IPS-NIHi11 (cell line): ENCODE measurements at regions not wholly inside any gene's neighbourhood (a gene's known extent, or its start where the extent isn't known, plus 50 kb on each side); places are given as distances from the start of the nearest gene placed in this dataset.

ENCODE experiments used
- DNase-seq: peaks from one replicate; pipeline ENCODE4 v3.0.0; 2012; ENCODE audit warnings: mixed read lengths, low spot score

DNA sequence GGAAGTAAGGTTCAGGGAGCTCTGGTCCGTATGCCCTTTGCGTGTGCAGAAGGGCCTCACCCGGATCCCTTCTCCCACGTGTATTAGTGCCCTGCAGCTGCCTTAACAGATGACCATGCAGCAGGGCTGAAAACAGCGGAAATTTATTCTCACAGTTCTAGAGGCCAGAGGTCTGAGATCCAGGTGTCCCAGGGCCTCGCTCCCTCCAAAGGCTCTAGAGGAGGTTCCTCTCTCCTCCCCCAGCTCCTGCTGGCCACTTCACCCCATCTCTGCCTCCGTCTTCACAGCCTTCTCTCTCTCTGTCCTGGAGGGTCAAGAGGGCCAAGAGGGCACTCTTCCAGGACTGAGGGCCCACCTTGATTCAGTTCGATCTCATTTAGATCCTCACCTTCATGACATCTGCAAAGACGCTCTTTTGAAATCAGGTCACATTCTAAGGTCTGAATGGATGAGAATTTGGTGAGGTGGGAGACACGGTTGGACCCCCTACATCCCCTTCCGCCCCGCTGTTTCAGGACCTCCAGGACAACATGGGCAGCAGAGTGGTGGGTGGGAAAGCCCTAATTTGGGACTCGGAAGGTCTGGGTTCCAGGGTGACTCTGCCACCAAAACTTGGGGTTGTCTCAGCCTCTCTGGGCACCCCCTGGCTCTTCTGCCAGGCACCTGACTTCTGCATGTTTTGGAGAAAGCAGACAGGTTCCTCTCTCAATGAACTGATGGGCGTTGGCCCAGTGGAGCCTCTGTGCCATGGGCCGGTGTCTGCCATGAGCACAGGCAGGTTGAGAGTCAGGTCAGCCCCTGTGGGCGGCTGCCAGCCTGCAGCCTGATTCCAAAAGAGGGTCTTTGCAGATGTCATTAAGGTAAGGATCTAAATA is 361.2 kb downstream of the SEC14L1 start:
- no peak for DNase-seq

DNA sequence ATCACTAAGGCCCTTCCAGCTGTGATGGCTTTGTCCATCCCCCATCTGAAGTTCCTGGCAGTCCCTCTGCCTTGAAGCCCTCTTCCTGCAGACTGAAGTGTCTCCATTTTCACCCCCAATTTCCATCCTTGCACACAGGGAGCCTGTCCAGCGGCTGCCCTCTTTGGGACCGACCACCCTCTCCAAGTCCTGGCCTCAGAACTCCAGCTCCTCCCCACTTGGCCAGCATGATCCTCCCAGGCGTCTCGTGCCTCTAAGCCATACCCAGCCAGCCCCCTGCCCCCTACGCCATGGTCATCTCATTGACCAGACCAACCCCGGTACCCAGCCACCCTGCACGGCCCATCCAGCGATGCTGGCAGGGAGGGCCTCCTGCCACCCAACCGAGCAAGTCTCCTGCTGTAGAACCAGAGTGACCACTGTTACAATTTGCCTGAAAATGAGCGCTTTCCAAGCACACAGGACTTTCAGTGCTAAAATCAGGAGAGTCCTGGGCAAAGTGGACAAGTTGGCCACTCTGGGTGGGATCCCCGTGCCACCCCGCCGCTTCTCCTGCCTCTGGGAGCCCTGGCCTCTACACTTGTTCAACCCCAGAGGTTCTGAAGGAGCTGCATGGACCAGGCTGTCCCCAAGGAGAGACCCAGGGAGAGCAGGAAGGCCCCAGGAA is 362.0 kb downstream of the SEC14L1 start:
- no peak for DNase-seq

DNA sequence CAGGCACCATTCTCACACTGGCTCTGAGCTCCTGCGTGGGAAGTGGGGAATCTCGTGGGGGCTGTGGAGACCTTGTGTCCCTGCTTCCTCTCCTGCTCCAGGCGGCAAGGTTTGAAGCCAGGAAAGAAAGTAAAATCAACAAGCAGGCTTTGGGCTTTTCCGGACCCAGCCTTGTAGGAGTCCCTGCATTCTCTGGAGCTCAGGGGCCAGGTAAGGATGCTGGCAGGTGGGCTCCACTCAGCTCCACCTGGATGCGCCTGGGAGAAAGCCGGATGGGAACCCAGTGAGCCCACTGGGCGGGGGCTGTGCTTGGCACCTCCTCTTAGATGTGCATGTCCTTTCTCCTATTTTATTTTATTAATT is 362.5 kb downstream of the SEC14L1 start:
- no peak for DNase-seq

DNA sequence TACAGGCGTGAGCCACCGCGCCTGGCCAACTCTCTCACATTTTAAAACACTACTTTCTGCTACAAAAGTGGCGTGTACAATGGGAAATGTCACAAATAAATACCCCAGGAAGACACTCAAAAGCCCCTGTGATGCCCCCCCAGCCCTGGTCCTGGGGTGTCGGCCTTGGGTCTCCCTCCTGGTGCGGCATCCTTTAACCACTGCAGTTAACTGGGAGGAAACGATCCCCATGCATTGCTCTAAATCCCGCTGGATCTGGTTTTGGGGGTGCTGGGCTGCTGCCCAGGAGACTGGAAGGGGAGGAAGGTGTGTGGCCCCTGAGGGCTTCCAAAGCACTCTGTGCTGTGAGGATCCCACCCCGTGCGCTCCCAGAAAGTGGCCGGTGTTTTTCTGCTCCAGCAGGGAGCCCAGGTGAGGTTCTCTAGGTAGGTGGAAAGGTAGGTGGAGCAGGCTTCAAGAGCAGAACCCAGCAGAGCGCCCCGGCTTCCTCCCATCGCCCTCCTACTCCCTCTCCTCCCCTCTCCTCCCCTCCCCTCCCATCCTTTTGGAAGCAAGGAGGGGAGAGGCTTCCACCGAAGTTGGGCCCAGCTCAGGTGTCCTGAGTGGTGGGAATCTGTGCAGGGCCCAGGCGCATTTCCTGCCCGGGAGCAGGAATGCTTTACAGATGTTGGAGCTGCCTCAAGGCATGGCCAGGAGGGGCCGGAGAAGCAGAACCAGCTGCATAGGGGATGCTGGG is 363.3 kb downstream of the SEC14L1 start:
- peak; percentile 69 for DNase-seq

DNA sequence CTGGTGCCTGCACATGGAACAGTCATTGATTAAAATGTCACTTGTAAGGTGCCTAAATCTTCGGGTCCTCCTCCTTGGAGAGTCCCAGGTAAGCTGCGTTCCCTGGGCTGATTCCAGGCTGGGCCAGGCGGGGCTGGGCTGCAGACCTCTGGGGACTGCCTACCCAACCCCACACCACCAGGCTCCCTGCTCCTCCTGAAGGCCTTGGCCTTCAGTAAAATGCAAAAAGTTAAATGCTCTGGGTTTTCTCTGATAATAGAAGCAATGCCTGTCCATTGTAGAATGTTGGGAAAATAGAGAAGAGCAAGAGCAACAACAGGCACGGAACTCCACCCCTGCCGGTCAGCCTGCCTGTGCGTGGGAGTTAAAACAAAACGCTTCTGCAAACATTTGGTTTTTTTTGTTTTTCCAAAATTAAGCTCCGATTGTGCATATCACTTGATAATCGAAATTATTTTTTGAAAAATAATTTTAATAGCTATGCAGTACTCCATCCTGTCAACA is 363.9 kb downstream of the SEC14L1 start:
- DNase-seq: no peak

DNA sequence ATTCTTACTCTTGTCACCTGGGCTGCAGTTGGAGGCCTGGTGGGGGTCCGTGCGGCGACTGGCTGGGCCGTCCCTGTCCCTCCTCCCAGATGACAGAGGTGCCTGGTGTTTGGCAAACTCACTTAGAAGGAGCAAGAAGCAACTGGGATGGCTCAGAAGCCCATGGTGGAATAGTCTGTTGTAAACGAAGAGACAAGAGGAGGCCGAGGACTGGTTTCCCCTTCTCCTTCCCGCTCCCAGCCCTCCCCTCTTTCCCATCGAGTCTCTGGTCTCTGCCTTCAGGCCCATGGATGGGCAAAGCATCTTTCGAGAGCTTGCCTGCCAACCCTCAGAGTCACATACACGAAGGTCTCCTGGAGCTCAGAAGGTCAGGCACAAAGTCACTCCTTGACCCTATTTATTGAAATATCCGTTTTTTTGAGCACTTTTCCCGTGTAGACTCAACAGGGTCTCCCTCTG is 364.4 kb downstream of the SEC14L1 start:
- DNase-seq: no peak

DNA sequence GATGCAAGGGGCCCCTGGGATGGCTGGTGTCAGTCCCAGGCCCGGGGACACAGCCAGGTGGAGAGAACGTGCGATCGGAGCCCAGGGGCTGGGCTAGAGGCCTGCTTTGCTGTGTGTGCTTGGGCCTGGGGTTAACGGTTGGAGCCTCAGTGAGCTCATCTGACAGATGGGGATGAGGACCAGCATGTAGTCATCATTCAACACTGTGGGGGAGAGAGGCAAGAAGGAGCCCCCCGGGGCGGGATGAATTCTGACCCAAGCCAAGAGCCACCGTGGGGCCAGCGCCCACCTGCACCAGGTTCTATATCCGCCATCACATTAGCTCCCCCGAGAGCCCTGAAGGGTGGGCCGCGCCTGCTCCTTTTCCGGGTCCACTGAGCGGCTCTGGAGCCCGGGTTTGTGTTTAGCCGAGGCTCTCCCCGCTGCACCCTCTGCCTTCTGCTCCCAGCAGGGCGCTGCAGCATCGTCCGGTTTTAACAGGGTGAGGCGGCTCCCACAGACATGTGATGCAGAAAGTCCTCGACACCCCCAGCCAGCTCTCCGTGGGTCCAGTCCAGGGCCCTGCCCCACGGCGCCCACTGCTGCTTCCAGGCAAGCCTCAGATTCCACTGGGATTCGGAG is 365.7 kb downstream of the SEC14L1 start:
- no peak for DNase-seq

DNA sequence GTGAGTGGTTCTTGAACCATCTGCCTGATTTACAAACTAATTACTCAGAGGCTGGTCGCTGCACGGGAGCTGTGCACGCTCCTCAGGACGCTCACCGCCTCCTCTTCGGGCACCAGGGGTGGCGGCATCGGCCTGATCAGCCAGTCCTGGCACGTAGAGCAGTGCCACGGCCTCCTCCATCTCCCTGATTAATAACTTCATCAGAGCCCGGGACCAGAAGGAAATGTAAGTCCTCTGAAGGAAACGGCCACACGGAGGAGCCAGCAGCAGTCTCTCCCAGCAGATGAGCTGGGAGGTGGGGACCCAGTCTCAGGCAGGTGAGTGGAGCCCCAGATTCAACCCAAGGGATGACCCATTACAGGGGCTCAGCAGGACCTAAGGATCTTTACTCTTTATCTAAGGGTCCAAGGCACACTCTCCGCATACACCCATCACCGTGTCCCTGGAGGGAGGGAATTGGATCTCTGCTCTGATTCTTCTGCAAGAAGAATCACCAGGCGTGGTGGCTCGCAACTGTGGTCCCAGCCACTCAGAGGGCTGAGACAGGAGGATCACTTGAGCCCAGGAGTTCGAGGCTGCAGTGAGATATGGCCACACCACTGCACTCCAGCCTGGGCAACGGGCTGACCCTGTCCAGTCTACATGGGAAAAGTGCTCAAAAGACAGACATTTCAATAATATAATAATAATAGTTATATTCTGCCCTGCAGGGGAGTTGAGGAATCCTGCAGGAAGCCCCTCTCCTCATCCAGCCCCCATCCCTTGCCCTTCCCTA is 366.5 kb downstream of the SEC14L1 start:
- no peak for DNase-seq

DNA sequence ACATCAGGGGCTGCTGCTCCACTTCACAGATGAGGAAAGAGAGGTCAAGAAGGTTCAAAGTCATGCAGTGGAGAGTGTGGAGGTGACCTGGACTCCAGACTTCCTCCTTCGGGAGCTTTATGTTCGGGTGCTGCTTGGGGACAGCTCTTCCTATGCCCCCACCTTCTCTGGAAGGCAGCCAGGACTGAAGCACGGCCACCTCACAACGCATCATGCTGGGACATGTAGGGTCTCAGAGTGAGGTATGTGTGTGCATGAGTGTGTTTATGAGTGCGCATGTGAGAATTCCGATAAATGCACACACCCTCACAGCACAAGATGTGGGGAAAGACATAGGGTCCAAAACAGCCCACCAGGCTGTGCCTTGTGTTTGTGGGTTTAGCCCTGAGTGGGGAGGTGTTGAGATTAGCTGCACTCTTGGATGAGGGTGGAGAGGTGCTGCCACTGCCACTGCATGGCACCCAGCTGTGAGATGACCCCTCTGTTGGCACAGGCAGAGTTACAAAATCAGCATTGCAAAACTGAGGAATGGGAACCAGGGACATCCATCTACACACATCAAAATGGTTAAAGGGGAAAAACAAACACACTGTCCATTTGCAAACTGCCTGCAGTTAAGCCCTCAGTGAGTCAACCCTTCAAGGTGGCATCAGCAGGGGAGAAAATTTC is 367.4 kb downstream of the SEC14L1 start:
- no peak for DNase-seq

DNA sequence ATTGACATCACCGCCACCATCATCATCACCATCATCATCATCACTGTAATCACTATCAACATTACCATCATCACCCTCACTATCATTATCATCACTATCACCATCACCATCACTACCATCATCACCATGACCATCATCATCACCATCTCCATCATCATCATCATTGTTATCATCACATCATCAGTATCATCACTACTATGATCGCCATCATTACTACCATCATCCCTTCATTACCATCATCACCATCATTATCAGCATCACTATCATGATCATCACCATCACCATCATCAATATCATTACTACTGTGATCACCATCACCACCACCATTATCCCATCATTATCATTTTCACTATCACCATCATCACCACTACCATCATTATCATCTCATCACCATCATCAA is 368.3 kb downstream of the SEC14L1 start:
- no peak for DNase-seq

DNA sequence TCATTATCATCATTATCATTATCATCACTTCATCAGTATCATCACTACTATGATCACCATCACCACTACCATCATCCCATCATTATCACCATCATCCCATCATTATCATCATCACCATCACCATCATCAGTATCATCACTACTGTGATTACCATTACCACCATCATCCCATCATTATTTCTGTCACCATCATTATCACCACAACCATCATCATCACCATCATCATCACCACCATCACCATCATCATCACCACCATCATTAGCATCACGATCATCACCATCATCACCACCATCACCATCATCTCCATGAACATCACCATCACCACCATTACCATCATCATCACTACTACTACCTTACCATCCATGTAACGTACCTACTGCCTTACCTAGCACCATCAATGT is 368.8 kb downstream of the SEC14L1 start:
- no peak for DNase-seq

DNA sequence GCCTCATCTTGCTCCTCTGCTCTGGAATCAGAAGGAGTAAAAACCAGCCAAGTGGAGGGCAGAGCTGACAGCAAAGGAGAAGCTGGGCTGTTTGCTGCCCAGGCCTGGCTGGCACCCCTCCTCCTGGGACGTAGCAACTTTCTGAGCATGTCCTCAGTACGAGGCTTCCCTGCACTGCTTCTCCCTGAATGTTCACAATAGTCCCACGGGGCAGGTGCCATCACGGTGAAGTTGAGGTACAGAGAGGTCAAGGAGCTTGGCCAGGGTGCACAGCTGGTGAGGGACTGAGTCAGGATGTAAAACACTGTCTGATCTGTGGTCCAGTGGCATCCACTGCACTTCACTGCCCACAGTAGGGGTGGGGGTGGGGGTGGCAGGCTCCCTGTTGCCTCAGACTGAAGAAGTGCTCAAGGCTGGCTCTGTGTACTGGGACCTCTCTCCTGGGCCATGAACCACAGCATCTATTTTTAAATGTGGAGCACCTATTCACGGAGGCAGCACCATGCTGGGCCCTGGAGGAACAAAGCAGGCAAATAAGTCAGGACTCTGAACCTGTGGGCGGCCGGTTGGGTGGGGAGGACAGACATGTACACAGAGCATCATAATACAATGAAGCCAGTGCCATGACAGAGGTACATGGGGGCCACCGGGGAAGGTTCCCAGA is 369.5 kb downstream of the SEC14L1 start:
- no peak for DNase-seq

DNA sequence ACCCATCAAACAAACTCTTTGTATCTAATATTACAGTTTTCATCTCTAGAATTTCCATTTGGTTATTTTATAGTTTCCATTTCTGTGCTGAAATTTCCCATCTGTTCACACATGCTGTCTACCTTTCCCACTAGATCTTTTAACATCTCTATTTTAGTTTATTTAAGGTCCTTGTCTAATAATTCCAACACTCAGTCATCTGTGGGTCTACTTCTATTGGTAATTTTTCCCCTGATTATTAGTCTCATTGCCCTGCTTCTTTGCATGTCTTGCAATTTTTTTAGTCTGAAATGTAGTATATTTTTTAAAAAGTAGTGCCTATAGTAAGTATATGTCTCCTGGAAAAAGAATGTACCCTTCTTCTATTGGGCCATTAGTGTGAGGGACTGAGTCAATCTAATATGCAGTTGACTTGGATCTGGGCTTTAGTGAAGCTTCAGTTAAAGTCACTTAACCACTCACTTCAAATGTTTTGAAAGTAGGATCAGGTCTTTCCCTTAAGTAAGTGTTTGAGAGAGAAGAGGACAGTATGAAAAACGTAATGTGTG is 370.8 kb downstream of the SEC14L1 start:
- no peak for DNase-seq

DNA sequence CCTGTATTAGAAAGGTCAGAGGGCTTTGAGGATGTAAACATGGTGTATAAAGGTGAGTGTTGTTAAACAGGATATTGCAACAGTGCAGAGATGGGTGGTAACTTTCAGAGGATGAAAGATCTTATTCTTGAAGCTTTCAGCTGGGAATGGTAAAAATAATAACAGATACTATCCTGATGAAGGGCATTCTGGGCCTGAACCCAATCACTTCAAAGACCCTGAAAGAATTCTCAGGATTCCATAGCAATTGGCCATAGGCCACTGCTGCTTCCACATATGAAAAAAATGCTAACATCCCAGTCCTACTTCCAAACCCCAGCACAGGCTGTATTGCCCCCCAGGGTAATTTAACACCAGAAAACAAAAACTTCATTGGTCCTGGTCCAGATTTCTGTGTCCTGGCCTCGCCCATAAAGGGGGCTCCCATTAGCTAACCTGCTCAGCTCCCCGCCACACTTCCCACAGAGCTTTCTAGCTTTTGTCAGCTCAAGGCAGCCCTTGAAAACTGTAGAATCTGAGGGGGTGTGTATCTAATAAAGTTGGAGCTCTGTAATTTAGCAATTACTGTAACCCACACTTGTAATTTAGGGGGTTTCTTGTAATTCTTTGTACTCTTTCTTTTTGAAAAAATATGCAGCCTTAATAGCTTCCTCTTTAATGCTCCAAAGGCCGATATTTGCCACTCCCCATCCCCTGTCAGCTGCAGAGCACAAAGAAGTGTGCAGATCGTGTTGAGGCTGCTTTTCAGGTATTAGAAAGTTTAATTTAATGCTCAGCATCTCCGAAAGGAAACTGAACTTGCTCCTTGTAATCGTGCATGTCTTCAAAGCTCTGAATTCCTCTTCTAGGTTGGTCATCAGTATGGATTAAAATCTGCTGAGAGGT is 371.5 kb downstream of the SEC14L1 start:
- no peak for DNase-seq

DNA sequence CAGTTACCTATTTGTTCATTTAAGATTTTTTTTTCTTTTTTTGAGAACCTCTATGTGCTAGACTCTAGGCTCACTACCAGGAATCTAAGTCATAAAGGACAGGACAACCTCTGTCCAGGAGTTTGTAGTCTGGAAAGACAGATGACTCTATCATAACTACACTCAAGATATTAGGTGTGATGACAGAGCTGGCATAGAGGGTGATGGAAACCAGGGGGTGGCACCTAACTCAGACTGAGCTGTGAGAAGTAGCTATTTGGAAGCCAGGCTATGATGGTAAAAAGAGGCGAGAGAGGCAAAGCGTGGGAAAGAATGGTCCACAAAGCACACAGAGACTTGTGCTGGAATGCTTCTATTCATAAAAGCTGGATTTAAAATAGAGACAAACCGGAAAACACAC is 372.3 kb downstream of the SEC14L1 start:
- DNase-seq: no peak

DNA sequence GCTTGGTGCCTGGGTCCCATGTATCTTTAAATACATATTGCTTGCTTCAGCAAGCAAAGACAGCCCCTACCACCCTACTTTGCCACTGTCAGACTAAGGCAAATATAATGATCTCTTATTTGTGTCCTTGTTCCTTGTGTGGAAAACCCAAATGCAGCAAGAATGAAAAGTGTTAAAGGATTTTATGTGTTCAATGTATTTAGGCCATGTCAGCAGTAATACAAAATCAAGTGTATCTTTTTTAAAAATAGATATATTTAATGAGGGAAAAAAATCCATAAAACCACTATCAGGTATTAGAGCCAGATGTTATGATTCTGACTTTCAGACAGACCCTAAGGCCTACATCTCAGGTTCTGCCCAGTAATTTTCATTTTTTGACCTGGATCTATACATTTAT is 374.5 kb downstream of the SEC14L1 start:
- DNase-seq: no peak

DNA sequence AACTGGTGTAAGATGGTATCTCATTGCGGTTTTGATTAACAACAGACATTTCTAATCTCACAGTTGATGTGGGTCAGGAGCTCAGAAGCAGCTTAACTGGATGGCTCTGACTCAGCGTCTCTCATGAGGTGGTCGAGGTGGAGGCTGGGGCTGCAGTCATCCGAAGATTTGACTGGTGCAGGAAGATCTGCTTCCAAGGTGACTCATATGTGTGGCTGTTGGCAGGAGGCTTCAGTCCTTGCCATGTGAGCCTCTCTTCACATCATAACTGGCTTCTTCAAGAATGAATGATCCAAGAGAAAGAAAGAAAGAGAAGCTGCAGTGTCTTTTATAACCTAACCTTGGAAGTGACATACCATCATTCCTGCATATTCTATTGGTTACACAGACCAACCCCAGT is 376.1 kb downstream of the SEC14L1 start:
- DNase-seq: no peak

DNA sequence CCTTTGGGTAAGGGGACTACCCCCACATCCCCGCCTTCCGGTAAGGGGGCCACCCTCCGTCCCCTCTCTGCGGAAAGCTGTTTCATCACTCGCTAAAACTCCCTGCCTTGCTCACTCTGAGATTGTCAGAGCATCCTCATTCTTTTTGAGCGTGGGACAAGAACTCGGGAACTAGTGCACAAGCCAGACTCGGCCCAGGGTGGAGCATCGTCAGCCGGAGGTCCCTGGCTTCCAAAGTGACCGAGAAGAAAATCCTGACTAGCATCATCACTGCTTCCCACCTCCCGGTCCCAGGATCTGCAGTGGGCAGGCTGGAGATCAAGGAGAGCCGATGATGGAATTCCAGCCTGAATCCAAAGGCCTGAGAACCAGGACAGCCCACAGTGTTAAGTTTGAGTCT is 380.3 kb downstream of the SEC14L1 start:
- no peak for DNase-seq

DNA sequence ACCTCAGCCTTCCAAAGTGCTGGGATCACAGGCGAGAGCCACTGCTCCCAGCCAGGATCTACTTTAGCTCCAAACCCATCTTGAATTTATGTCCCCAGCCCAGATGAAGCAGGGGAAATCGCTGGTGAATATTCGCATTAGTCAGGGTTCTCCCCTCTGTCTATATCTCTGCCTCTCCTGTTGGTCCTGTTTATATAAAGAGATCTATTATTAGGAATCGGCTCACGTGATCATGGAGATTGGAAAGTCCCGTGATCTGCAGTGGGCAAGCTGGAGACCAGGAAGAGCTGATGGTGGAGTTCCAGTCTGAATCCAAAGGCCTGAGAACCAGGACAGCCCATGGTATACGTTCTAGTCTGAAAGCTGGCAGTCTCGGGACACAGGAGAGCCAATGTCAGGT is 382.8 kb downstream of the SEC14L1 start:
- no peak for DNase-seq
